ENCODE measurements at regions not wholly inside any gene's neighbourhood (a gene's known extent, or its start where the extent isn't known, plus 50 kb on each side); places are given as distances from the start of the nearest gene placed in this dataset.

GRCh38 chr4:64774626-64775025 lies 365.4 kb upstream of the TECRL start:
- ATAC-seq = no peak

More at GRCh38 chr4:64774626-64775025, 365.4 kb upstream of the TECRL start:
- H3K9me2 ChIP-seq (ENCODE audit: insufficient read depth) = peaks cover 9% of the 10 kb centered on the region
- Mint-ChIP-seq H3K27ac (no peak overlapping the region), H3K4me1 (peaks cover 8% of the 10 kb centered on the region), H3K36me3 (ENCODE audit: low read depth) (no peaks in the 10 kb centered on the region; the same call in 2 of the 3 replicates), H3K27me3 (ENCODE audit: insufficient read depth, low read depth, poor library complexity) (no peaks in the 10 kb centered on the region), H3K9me3 (no peaks in the 10 kb centered on the region), H3K4me3 (no peak overlapping the region)
- H3K27me3 ChIP-seq (ENCODE audit: insufficient read depth) = no peaks in the 10 kb centered on the region
- DNase-seq (ENCODE audit: low spot score) = no peak
- no peaks in the 10 kb centered on the region for H4K20me1 ChIP-seq (replicated peaks; ENCODE audit: insufficient read depth)
- no peaks in the 10 kb centered on the region for H3K79me2 ChIP-seq (replicated peaks; ENCODE audit: insufficient read depth)
- TF ChIP-seq NANOG (IDR thresholded peaks at IDR 0.05; ENCODE audit: borderline replicate concordance) = no peak
- TF ChIP-seq STAT1 (IDR thresholded peaks at IDR 0.05; ENCODE audit: unreplicated experiment) = no peak
- TF ChIP-seq ZNF114 (CRISPR knock-in tag; IDR thresholded peaks at IDR 0.05) = no peak
- TF ChIP-seq JUNB (IDR thresholded peaks at IDR 0.05; ENCODE audit: unreplicated experiment) = no peak
- TF ChIP-seq, protein P1, sequence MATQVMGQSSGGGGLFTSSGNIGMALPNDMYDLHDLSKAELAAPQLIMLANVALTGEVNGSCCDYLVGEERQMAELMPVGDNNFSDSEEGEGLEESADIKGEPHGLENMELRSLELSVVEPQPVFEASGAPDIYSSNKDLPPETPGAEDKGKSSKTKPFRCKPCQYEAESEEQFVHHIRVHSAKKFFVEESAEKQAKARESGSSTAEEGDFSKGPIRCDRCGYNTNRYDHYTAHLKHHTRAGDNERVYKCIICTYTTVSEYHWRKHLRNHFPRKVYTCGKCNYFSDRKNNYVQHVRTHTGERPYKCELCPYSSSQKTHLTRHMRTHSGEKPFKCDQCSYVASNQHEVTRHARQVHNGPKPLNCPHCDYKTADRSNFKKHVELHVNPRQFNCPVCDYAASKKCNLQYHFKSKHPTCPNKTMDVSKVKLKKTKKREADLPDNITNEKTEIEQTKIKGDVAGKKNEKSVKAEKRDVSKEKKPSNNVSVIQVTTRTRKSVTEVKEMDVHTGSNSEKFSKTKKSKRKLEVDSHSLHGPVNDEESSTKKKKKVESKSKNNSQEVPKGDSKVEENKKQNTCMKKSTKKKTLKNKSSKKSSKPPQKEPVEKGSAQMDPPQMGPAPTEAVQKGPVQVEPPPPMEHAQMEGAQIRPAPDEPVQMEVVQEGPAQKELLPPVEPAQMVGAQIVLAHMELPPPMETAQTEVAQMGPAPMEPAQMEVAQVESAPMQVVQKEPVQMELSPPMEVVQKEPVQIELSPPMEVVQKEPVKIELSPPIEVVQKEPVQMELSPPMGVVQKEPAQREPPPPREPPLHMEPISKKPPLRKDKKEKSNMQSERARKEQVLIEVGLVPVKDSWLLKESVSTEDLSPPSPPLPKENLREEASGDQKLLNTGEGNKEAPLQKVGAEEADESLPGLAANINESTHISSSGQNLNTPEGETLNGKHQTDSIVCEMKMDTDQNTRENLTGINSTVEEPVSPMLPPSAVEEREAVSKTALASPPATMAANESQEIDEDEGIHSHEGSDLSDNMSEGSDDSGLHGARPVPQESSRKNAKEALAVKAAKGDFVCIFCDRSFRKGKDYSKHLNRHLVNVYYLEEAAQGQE (IDR thresholded peaks at IDR 0.05; ENCODE audit: unreplicated experiment) = no peak
- TF ChIP-seq CREB1 (CRISPR knock-in tag; IDR thresholded peaks at IDR 0.05; ENCODE audit: low read depth) = no peak
- TF ChIP-seq, protein P2, sequence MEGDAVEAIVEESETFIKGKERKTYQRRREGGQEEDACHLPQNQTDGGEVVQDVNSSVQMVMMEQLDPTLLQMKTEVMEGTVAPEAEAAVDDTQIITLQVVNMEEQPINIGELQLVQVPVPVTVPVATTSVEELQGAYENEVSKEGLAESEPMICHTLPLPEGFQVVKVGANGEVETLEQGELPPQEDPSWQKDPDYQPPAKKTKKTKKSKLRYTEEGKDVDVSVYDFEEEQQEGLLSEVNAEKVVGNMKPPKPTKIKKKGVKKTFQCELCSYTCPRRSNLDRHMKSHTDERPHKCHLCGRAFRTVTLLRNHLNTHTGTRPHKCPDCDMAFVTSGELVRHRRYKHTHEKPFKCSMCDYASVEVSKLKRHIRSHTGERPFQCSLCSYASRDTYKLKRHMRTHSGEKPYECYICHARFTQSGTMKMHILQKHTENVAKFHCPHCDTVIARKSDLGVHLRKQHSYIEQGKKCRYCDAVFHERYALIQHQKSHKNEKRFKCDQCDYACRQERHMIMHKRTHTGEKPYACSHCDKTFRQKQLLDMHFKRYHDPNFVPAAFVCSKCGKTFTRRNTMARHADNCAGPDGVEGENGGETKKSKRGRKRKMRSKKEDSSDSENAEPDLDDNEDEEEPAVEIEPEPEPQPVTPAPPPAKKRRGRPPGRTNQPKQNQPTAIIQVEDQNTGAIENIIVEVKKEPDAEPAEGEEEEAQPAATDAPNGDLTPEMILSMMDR (conservative IDR thresholded peaks at IDR 0.05; ENCODE audit: low read depth in 2 of 2) = no peak
- no peak for TF ChIP-seq ZNF331 (CRISPR knock-in tag; IDR thresholded peaks at IDR 0.05; ENCODE audit: low read depth)
- TF ChIP-seq EZH2 (IDR thresholded peaks at IDR 0.05; ENCODE audit: low read depth, unreplicated experiment) = no peak
- TF ChIP-seq EZH2phosphoT487 (IDR thresholded peaks at IDR 0.05; ENCODE audit: unreplicated experiment) = no peak
- no peak for TF ChIP-seq POLR2AphosphoS5 (IDR thresholded peaks at IDR 0.05; ENCODE audit: low read depth)
- TF ChIP-seq ZNF462 (CRISPR knock-in tag; IDR thresholded peaks at IDR 0.05) = no peak
- TF ChIP-seq ETS1 (IDR thresholded peaks at IDR 0.05) = no peak
- no peak overlapping the region for H3K4me2 ChIP-seq
- H2AFZ ChIP-seq = no peak overlapping the region
- H3K4me3 ChIP-seq = no peak overlapping the region
- peaks cover 7% of the 10 kb centered on the region for H3K4me1 ChIP-seq (ENCODE audit: insufficient read depth)
- no peaks in the 10 kb centered on the region for H3K36me3 ChIP-seq (ENCODE audit: insufficient read depth)
- no peaks in the 10 kb centered on the region for H3F3A ChIP-seq (replicated peaks; ENCODE audit: low read depth)
- no peak overlapping the region for H3K27ac ChIP-seq (ENCODE audit: low read depth)

Measured in GM23338 (cell line).